A549 (cell line): ENCODE measurements at regions not wholly inside any gene's neighbourhood (a gene's known extent, or its start where the extent isn't known, plus 50 kb on each side); places are given as distances from the start of the nearest gene placed in this dataset.

Experiments
- ATAC-seq, 2 experiments: fragments of 200-7000 bp in 1 of 2; fragments of >200 bp in 1 of 2; cut with Nextera tagmentation in 1 of 2; cut with Tn5 transposase in 1 of 2; 3 replicates each; pipeline versions ENCODE4 v1.8.0 to v1.9.1; 2018 to 2020; ENCODE audit warnings: mild to moderate bottlenecking in 1 of 2, moderate library complexity in 1 of 2
- CTCF ChIA-PET: fragments of 300-600 bp; sonication (Branson Sonifier 250); formaldehyde crosslinking; extraction: SDS; loops from one replicate; lab custom pipeline; 2021; ENCODE audit warnings: antibody characterized with exemption, inconsistent platforms; lab: Yijun Ruan, JAX
- POLR2A ChIA-PET: fragments of 350-600 bp; formaldehyde crosslinking; extraction: SDS; loops from one replicate; lab custom pipeline; 2021; ENCODE audit warnings: antibody characterized with exemption, inconsistent platforms; lab: Yijun Ruan, JAX
- DNase-seq, 2 experiments: peaks; one replicate each; pipeline versions ENCODE4 v3.0.0 to v3.0.0-alpha.2; 2011 to 2016; ENCODE audit warnings: low read depth in 1 of 2, low spot score in 1 of 2
- FAIRE-seq: peaks from 2 replicates; lab custom pipeline; 2011; peaks lifted over from hg19 to GRCh38; lab: Jason Lieb, UNC
- H3K27ac ChIP-seq, 2 experiments: fragments of >200 bp; sonication (Bioruptor Twin); formaldehyde crosslinking; 3 replicates each; pipeline ENCODE4 v1.5.1; 2016 to 2017
- H3K4me1 ChIP-seq: fragments of >200 bp; sonication (Bioruptor Twin); formaldehyde crosslinking; 3 replicates; pipeline ENCODE4 v1.6.1; 2016
- H3K4me2 ChIP-seq: fragments of >200 bp; sonication (Bioruptor Twin); formaldehyde crosslinking; 3 replicates; pipeline ENCODE4 v1.6.1; 2016
- H3K4me3 ChIP-seq: fragments of >200 bp; sonication (Bioruptor Twin); formaldehyde crosslinking; 3 replicates; pipeline ENCODE4 v1.5.1; 2016
- H3K9me3 ChIP-seq: fragments of >200 bp; sonication (Bioruptor Twin); formaldehyde crosslinking; 3 replicates; pipeline ENCODE4 v1.6.1; 2016
- BCL3 ChIP-seq: fragments of >200 bp; sonication (Bioruptor Twin); formaldehyde crosslinking; IDR thresholded peaks from 3 replicates; pipeline ENCODE4 v1.6.1; 2016
- BHLHE40 ChIP-seq: IDR thresholded peaks from 2 replicates; pipeline ENCODE4 v1.6.1; 2012; ENCODE audit warnings: low read depth, low read length, inconsistent platforms
- CBX2 ChIP-seq: fragments of 200-600 bp; sonication (generic); IDR thresholded peaks from 2 replicates; pipeline ENCODE4 v1.6.1; 2016; ENCODE audit warnings: low read depth, mild to moderate bottlenecking, borderline replicate concordance
- CEBPB ChIP-seq, 2 experiments: fragments of >200 bp in 1 of 2; sonication (Bioruptor Twin) in 1 of 2; formaldehyde crosslinking in 1 of 2; IDR thresholded peaks; 2 replicates each; pipeline ENCODE4 v1.6.1; 2012 to 2016
- CTCF ChIP-seq: fragments of >200 bp; sonication (Bioruptor Twin); formaldehyde crosslinking; IDR thresholded peaks from 3 replicates; pipeline ENCODE4 v1.5.1; 2016
- EHF ChIP-seq: fragments of 250-450 bp; sonication (Bioruptor Pico); IDR thresholded peaks from 2 replicates; pipeline ENCODE4 v1.5.0; 2020; ENCODE audit warnings: mild to moderate bottlenecking
- EHMT2 ChIP-seq: fragments of 200-600 bp; sonication (generic); IDR thresholded peaks from 2 replicates; pipeline ENCODE4 v1.6.1; 2016; ENCODE audit warnings: antibody characterized with exemption, low read depth, mild to moderate bottlenecking, moderate library complexity
- ELK1 ChIP-seq: fragments of 150-350 bp; IDR thresholded peaks from 2 replicates; pipeline ENCODE4 v1.6.1; 2014; ENCODE audit warnings: low read depth, mild to moderate bottlenecking, low read length
- ESRRA ChIP-seq: fragments of 150-350 bp; IDR thresholded peaks from 2 replicates; pipeline ENCODE4 v1.6.1; 2014; ENCODE audit warnings: mild to moderate bottlenecking, low read length, borderline replicate concordance
- FOXS1 ChIP-seq: fragments of 250-450 bp; sonication (Bioruptor Pico); IDR thresholded peaks from 2 replicates; pipeline ENCODE4 v1.5.0; 2020; ENCODE audit warnings: mild to moderate bottlenecking, moderate library complexity
- HES2 ChIP-seq: fragments of >200 bp; sonication (Bioruptor Twin); formaldehyde crosslinking; IDR thresholded peaks from 2 replicates; pipeline ENCODE4 v1.6.1; 2016
- HEYL ChIP-seq: fragments of 250-450 bp; sonication (Bioruptor Pico); IDR thresholded peaks from 2 replicates; pipeline ENCODE4 v1.8.0; 2021; ENCODE audit warnings: mild to moderate bottlenecking, moderate library complexity
- HOXA7 ChIP-seq: fragments of 250-450 bp; sonication (Bioruptor Pico); IDR thresholded peaks from 2 replicates; pipeline ENCODE4 v1.5.0; 2020; ENCODE audit warnings: mild to moderate bottlenecking, moderate library complexity
- HOXB5 ChIP-seq: fragments of 250-450 bp; sonication (Bioruptor Pico); IDR thresholded peaks from 2 replicates; pipeline ENCODE4 v1.5.0; 2020; ENCODE audit warnings: mild to moderate bottlenecking, moderate library complexity
- JUN ChIP-seq, 2 experiments: fragments of >200 bp; sonication (Bioruptor Twin); formaldehyde crosslinking; IDR thresholded peaks; 2 replicates in 1 of 2; 3 replicates in 1 of 2; pipeline ENCODE4 v1.6.1; 2016 to 2017
- KDM1A ChIP-seq: fragments of 200-600 bp; sonication (generic); IDR thresholded peaks from 2 replicates; pipeline ENCODE4 v1.6.1; 2016; ENCODE audit warnings: low read depth, mild to moderate bottlenecking
- KDM5A ChIP-seq: fragments of 200-600 bp; sonication (generic); IDR thresholded peaks from 2 replicates; pipeline ENCODE4 v1.6.1; 2016; ENCODE audit warnings: antibody characterized with exemption, mild to moderate bottlenecking
- MAX ChIP-seq: IDR thresholded peaks from 2 replicates; pipeline ENCODE4 v1.6.1; 2012
- MYC ChIP-seq: IDR thresholded peaks from 2 replicates; pipeline ENCODE4 v1.6.1; 2012; ENCODE audit warnings: mild to moderate bottlenecking, inconsistent platforms, low read length, improper control_type of control experiment, borderline replicate concordance
- NFE2L2 ChIP-seq: fragments of 150-350 bp; conservative IDR thresholded peaks from 2 replicates; pipeline ENCODE4 v1.6.1; 2014; ENCODE audit warnings: low read length
- NPAS2 ChIP-seq: fragments of 250-450 bp; sonication (Bioruptor Pico); IDR thresholded peaks from 2 replicates; pipeline ENCODE4 v1.8.0; 2022; ENCODE audit warnings: mild to moderate bottlenecking, moderate library complexity, borderline replicate concordance
- POLR2A ChIP-seq: IDR thresholded peaks from 2 replicates; pipeline ENCODE4 v1.6.1; 2012; ENCODE audit warnings: mild to moderate bottlenecking, low read length
- POLR2AphosphoS2 ChIP-seq: conservative IDR thresholded peaks from 2 replicates; pipeline ENCODE4 v1.6.1; 2012; ENCODE audit warnings: low read length, improper control_type of control experiment, inconsistent platforms
- RAD21 ChIP-seq, 2 experiments: fragments of >200 bp in 1 of 2; sonication (Bioruptor Twin) in 1 of 2; formaldehyde crosslinking in 1 of 2; IDR thresholded peaks in 1 of 2; conservative IDR thresholded peaks in 1 of 2; 2 replicates in 1 of 2; 3 replicates in 1 of 2; pipeline ENCODE4 v1.6.1; 2012 to 2018; ENCODE audit warnings: inconsistent platforms in 1 of 2
- RARB ChIP-seq: fragments of 250-450 bp; sonication (Bioruptor Pico); IDR thresholded peaks from 2 replicates; pipeline ENCODE4 v1.8.0; 2021; ENCODE audit warnings: mild to moderate bottlenecking, moderate library complexity
- RFX5 ChIP-seq: fragments of 450-650 bp; IDR thresholded peaks from 2 replicates; pipeline ENCODE4 v1.7.1; 2014; ENCODE audit warnings: antibody characterized with exemption, mild to moderate bottlenecking, moderate library complexity
- RNF2 ChIP-seq: fragments of 200-600 bp; sonication (generic); IDR thresholded peaks from 2 replicates; pipeline ENCODE4 v1.6.1; 2016; ENCODE audit warnings: low read depth, mild to moderate bottlenecking, antibody characterized with exemption, moderate library complexity, borderline replicate concordance
- SREBF2 ChIP-seq: fragments of 450-650 bp; IDR thresholded peaks from 2 replicates; pipeline ENCODE4 v1.6.1; 2014; ENCODE audit warnings: mild to moderate bottlenecking, moderate library complexity
- TFCP2L1 ChIP-seq: fragments of 250-450 bp; sonication (Bioruptor Pico); IDR thresholded peaks from 2 replicates; pipeline ENCODE4 v1.5.0; 2021; ENCODE audit warnings: mild to moderate bottlenecking
- ZC3H11A ChIP-seq: fragments of 450-650 bp; IDR thresholded peaks from 2 replicates; pipeline ENCODE4 v1.6.1; 2014; ENCODE audit warnings: antibody characterized with exemption, mild to moderate bottlenecking
- WGBS: methylation state at CpG from one replicate; pipeline ENCODE4 v1.1.6; 2017; ENCODE audit errors: missing lambda C conversion rate; 5-methylcytosine and 5-hydroxymethylcytosine counted together

- no peak overlapping the region for H3K4me3 ChIP-seq
- 58% methylated on average over 10 of the region's 10 CpGs for WGBS
- FAIRE-seq = no peak
These were observed 367.1 kb upstream of the FAR2 start for GRCh38 chr12:28781671-28782652.

GRCh38 chr12:28782812-28783211, 366.3 kb upstream of the FAR2 start:
- TF ChIP-seq JUN (IDR thresholded peaks at IDR 0.05) (no peak), HOXB5 (CRISPR knock-in tag) (no peak), NFE2L2 (no peak), CEBPB (IDR thresholded peaks at IDR 0.05) (no peak), POLR2AphosphoS2 (no peak), HES2 (no peak), RARB (CRISPR knock-in tag) (no peak), MAX (no peak), POLR2A (no peak), NPAS2 (CRISPR knock-in tag) (no peak), HEYL (CRISPR knock-in tag) (no peak), ZC3H11A (no peak), FOXS1 (CRISPR knock-in tag) (no peak), HOXA7 (CRISPR knock-in tag) (no peak), ESRRA (no peak), BHLHE40 (no peak), EHF (CRISPR knock-in tag) (no peak), RAD21 (conservative IDR thresholded peaks at IDR 0.05 in 1 of 2, IDR thresholded peaks at IDR 0.05 in 1 of 2) (no peak)
- TF ChIP-seq, all 56 proteins: peak for 0
- Histone ChIP-seq H3K4me3 (no peak overlapping the region), H3K4me1 (peaks cover 27% of the 10 kb centered on the region), H3K9me3 (no peaks in the 10 kb centered on the region), H3K27ac (no peak overlapping the region), H3K4me2 (no peak overlapping the region)
- DNase-seq = no peak
- ChIA-PET POLR2A (no interaction called here), CTCF (no interaction called here)
- no peak for FAIRE-seq
- WGBS = 39% methylated on average over 1 of the region's 1 CpG
- ATAC-seq = no peak

More at GRCh38 chr12:28781671-28782652, 367.1 kb upstream of the FAR2 start:
- ATAC-seq (no peak), DNase-seq (no peak)
- POLR2A ChIA-PET = no interaction called here
- peaks cover 27% of the 10 kb centered on the region for H3K4me1 ChIP-seq
- TF ChIP-seq SREBF2 (no peak), ELK1 (no peak), RNF2 (no peak), CTCF (no peak), NFE2L2 (no peak), POLR2AphosphoS2 (no peak), RARB (CRISPR knock-in tag) (no peak), HOXB5 (CRISPR knock-in tag) (no peak), CBX2 (no peak), RFX5 (no peak), EHMT2 (no peak), TFCP2L1 (CRISPR knock-in tag) (no peak), KDM1A (no peak), BCL3 (no peak), KDM5A (no peak), BHLHE40 (no peak), MYC (no peak)
- no peak overlapping the region for H3K4me2 ChIP-seq
- CTCF ChIA-PET = interaction anchor here (0.5 kb wide), 1 partner anchor 398 kb away, joined by 3 read pairs; no protein-coding TSS in a partner anchor
- no peaks in the 10 kb centered on the region for H3K9me3 ChIP-seq
- peak overlapping the region; percentile 57 to 60; a peak in 3 of 6 replicates for H3K27ac ChIP-seq
